GM12892 (cell line): ENCODE measurements at regions not wholly inside any gene's neighbourhood (a gene's known extent, or its start where the extent isn't known, plus 50 kb on each side); places are given as distances from the start of the nearest gene placed in this dataset.

Experiments used
- POLR2A ChIP-seq: IDR thresholded peaks from 2 replicates; pipeline ENCODE4 v1.6.1; 2011; ENCODE audit warnings: low read depth, low read length, control low read depth
- POLR2AphosphoS5 ChIP-seq: IDR thresholded peaks from 2 replicates; pipeline ENCODE4 v1.6.1; 2011; ENCODE audit warnings: low read depth, low read length, control low read depth
- TAF1 ChIP-seq: IDR thresholded peaks from 2 replicates; pipeline ENCODE4 v1.6.1; 2011; ENCODE audit warnings: low read depth, mild to moderate bottlenecking, control low read depth, low read length, borderline replicate concordance

DNA sequence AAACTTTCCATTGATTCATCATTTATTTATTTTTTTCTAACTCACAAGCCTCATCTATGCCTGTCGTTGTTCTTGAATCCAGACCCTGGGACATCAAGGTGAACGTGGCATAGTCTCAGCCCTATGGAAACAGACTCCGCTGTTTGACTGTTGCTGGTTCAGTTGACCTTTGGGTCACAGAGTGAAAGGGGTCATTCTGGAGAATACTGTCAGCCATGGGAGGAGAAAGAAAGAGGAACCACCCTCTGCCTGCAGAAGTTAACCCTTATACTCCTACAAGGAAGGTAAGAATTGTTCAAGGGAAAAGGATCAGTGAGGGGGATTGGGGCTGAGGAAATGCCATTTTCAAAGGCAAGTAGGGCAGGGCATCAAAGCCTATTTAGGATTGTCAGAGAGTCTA lies 387.6 kb upstream of the MAF start:
- TF ChIP-seq POLR2A (no peak), POLR2AphosphoS5 (no peak), TAF1 (no peak)
